Left cardiac atrium (tissue), 4 donors: ENCODE measurements at regions not wholly inside any gene's neighbourhood (a gene's known extent, or its start where the extent isn't known, plus 50 kb on each side); places are given as distances from the start of the nearest gene placed in this dataset.

Experiments used
- ATAC-seq, 2 donors: fragments of 200-7000 bp; cut with Tn5 transposase; one replicate each; pipeline ENCODE4 v1.9.1; 2020; ENCODE audit warnings: mild to moderate bottlenecking in 2 of 2, moderate library complexity in 2 of 2
- DNase-seq: peaks from one replicate; pipeline ENCODE4 v3.0.0-alpha.2; 2020
- intact Hi-C, 2 donors: fragments of 100-400 bp; cut with DNase I; formaldehyde crosslinking; loops; one replicate each; pipeline versions ENCODE4 v1.14.1 to v1.15.1; 2022 to 2023
- donor health status: DM: no; HTN: yes; CAD: no.
- donor health status: DM: no; HTN: yes; CAD: no; lungs with severe emphysema.
- donor health status: DM: yes; HTN: yes; CAD: no.
- donor health status: Dilated cardiomyopathy.

DNA sequence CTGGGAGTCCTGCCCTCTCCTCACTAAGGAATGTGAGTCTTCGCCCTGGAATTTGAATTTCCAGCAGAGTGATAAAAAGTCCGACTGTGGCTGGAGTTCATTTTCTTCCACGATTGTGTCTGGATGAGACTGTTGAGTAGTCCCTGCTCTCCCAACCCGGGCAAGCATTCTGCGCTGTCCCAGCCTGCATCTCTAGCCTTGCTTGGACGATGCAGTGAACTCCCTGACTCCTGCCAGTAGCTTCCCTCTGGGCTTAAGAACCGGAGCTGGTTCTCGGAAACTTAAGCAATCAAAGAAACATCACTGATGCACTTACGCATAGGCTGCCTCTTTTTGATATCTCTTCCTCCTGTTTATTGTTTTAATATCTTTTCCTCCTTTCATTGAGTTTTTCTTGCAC lies 116.0 kb upstream of the FZD8 start:
- ATAC-seq (peak; percentile 95 to 98), DNase-seq (peak; percentile 67)
- intact Hi-C loops = no loop called here

GRCh38 chr10:35754519-35754918 lies 112.4 kb upstream of the FZD8 start:
- ATAC-seq = no peak
- no peak for DNase-seq
- intact Hi-C loops = no loop called here

DNA sequence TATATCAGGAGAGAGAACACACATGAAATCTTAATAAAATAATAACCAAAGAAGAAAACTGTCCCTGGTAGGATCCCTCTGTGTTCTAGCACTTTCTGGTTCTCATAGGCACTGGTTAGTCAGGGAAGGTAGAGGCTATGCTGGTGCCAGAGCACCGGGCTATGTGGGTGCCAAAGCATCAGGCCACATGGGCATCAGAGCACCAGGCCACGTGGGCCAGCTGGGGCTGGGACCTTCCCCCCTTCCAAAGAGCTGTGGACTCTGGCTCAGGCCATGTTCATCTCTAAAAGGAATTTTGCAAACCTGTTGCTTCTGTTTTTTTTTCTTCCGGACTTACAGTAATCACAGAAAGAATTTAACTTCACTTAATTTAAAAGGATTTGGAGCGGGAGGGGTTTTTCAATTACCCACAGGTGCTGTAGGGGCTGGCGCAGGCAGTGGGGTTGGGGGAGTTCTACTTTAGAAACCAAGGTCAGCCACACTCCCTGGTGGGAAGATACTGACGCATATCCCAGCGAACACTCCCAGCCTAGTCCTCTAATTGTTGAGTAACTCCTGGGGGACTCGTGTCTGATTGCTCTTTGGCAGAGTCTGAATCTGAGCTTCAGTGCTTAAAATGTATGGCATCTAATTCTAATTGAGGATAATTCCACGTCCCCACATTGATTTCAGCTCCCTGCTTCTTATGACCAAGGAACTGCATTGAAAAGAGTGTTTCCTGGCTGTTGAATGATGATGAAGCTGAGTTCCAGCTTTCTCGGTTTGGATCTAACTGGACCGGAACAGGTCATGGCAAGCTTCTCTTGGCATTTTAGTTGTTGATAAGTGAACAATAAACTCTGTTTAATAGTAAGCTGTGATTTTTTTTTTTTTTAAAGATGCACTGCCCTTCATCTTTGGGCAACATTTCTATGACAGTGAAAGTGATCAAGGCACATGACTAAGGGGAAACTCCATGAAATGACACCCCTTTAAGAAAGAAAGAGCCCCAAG lies 110.7 kb upstream of the FZD8 start:
- DNase-seq (peak; percentile 50), ATAC-seq (peak; percentile 81 to 90)
- intact Hi-C loops = no loop called here

GRCh38 chr10:35751347-35751746 lies 109.3 kb upstream of the FZD8 start:
- intact Hi-C loops = no loop called here
- ATAC-seq = no peak
- DNase-seq = no peak

DNA sequence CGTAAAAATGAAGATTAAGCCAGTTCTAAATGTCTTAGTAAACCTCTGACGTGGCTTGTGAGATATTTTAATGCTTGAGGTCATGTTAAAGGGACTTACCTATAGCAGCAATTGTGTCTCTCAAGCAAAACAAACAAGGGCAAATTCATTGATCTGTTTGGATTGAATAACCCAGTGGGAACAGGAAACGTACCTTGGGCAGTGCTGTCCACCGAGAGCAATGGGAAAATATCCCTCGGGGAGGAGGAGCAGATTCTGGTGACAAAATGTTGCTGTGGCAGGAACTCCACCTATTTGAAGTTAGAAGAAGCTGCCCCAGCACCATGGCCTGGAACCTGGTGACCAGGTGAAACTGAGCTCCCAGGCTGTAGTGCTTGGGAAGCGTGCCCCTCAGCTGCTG lies 107.1 kb upstream of the FZD8 start:
- intact Hi-C loops = no loop called here
- ATAC-seq (no peak), DNase-seq (no peak)

DNA sequence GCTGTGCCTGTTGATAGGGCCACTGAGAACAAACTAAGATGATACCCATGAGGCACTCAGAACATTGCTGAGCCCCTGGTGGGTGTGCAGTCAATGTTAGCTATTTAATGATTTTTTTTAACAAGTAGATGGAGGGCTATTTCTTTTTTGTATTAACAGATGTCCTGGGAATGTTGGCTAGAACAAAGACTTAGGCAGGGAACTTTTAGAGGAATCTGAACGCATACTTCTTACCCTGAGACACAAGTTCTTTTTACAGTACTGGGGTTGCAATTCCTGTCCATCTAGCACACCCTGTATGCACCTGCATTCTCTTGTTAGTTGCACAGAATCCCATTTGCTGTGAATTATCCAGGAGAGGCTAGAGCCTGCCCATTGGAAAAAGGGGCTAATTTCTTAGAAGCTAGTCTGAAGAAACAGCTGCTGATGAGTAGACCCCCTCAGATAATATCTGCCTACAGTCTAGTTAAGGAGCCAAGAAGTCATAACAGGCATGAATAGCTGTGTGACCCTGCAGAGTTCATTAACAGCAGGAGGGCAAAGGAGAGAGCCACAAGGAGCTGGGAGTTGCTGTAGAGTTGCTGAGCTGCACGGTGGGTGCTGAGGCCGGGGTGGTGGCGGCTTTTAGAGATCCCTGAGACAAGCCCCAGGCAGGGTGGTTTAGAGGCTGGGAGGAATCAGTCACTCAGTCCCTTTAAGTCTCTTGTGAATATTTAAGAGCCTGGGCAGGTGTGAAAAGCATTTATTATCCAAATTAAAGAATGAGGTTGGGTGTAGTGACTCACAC lies 103.7 kb upstream of the FZD8 start:
- no peak for ATAC-seq
- intact Hi-C loops = no loop called here
- no peak for DNase-seq

- DNase-seq (no peak), ATAC-seq (no peak)
- intact Hi-C loops = no loop called here
These were observed 101.8 kb upstream of the FZD8 start for GRCh38 chr10:35743851-35744250.

DNA sequence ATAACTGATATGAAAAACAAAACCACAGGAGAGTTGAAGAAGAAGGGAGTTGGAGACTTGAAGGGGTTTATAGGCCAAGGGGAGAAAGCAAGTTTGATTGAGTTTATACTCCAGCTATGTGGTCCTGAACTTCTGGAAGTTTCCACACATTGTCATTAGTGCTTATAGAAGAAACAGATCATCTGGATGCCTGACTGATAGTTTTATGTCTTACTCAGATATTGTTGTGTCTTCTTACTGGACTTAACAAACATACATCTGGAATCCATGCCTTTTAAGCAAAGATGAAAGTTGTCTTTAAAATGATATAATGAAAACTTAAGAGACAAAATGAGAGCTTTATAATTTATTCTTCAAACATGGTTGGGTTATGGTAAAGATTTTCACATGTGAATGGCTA lies 101.3 kb upstream of the FZD8 start:
- no peak for ATAC-seq
- DNase-seq = no peak
- intact Hi-C loops = no loop called here

GRCh38 chr10:35739998-35740397 lies 97.9 kb upstream of the FZD8 start:
- DNase-seq (no peak), ATAC-seq (no peak)
- intact Hi-C loops = no loop called here

- DNase-seq (no peak), ATAC-seq (no peak)
- intact Hi-C loops = no loop called here
These were observed 93.3 kb upstream of the FZD8 start for GRCh38 chr10:35735412-35735811.

DNA sequence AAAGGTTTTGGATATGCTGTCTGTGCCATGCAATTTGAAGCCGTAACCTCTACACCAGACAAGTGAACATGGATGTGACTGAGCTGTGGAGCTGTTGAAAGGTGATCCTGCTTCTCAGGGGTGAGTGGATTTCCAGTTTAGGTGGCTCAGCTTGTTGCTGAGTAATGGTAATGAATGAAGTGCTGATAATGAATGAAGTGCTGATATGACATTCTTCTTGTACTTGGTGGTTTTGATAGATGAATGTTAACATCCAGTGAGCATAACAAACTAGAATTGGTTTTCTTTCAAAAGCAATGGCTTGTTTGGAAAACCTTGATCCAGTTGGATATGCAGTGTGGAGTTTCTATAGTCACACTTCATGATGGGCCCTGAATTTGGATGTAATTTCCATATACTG lies 89.7 kb upstream of the FZD8 start:
- ATAC-seq (no peak), DNase-seq (no peak)
- intact Hi-C loops = no loop called here

DNA sequence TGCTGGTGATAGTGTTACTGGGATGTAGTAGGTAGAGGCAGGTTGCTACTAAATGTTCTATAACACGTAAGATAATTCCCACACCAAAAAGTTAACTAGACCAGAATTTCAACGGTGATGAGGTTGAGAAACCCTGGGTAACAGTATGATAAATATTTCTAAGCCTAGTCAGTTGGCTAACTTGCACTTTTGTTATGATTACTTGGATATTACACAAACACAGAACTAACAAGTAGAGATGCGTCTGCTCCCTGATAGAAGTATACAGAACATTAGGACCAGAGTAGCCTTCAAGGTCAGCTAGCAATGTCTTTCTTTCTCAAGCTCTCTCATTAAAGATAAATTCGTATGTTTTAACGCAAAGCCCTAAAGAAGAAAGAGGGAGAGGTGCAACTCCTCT lies 86.2 kb upstream of the FZD8 start:
- DNase-seq = no peak
- ATAC-seq = no peak
- intact Hi-C loops = no loop called here

DNA sequence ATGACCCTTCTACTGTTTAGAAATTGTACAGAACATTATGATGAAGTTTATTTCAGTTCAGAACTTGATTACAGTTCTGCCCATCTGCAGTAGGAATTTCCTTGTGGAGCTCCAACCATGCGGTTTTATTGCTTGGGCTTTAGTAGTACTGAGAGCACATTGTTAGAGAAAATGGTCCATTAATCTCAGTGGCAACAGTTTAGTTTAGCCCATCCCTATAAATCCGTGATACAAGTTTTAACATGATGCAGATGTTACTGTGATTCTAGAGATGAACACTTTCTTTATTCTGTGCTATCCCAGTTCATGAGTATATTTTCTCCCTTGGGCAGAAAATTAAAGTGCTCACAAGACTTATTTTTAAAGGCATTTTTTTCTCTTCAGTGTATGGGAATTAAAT lies 84.8 kb upstream of the FZD8 start:
- ATAC-seq (no peak), DNase-seq (no peak)
- intact Hi-C loops = no loop called here

- ATAC-seq (peak in 1 of 2 donors; percentile 67), DNase-seq (no peak)
- intact Hi-C loops = no loop called here
These were observed 81.9 kb upstream of the FZD8 start for GRCh38 chr10:35723992-35724391.

- ATAC-seq (peak in 1 of 2 donors; percentile 87), DNase-seq (no peak)
- intact Hi-C loops = no loop called here
These were observed 81.0 kb upstream of the FZD8 start for GRCh38 chr10:35723059-35723458.

- no peak for DNase-seq
- intact Hi-C loops = no loop called here
- peak in 1 of 2 donors; percentile 49 for ATAC-seq
These were observed 80.5 kb upstream of the FZD8 start for GRCh38 chr10:35722636-35723035.

DNA sequence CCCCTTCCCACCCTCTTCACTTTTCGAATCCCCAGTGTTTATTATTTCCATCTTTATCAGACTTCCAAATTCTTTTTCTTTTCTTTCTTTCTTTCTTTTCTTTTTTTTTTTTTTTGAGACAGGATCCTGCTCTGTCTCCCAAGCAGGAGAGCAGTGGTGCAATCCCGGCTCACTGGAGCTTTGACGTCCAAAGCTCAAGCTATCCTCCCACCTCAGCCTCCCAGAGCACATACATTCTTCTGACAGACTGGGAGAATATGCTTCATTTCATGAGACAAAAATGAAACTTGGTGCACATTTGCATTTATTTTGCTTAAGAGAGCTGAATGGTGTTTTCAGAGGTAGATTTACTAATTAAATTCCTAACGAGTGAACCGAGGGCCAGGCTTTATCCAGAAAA lies 80.1 kb upstream of the FZD8 start:
- DNase-seq = no peak
- peak in 1 of 2 donors; percentile 78 for ATAC-seq
- intact Hi-C loops = no loop called here

DNA sequence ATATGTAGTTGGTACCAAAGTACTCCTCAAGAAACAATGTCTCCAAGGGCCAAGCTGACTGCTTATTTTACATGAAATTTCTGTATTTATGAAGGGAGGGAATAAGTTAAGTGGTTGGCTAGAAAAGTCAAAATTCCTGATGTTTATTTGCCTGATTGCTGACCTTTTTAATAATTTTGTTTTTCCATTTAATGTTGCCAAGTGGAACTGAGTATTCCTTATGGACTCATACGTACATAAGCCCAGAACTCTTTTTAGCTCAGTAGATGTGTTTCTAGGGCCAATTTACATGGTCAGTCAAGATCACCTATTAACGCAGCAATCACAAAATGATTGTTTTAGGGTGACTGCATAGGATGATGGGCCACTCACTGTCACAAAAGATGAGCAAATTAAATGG lies 78.3 kb upstream of the FZD8 start:
- intact Hi-C loops = no loop called here
- no peak for ATAC-seq
- no peak for DNase-seq

- intact Hi-C loops = no loop called here
- ATAC-seq = no peak
- DNase-seq = no peak
These were observed 74.7 kb upstream of the FZD8 start for GRCh38 chr10:35716776-35717175.

GRCh38 chr10:35712486-35712885 lies 70.4 kb upstream of the FZD8 start:
- ATAC-seq (no peak), DNase-seq (no peak)
- intact Hi-C loops = no loop called here
